ENCODE measurements at regions not wholly inside any gene's neighbourhood (a gene's known extent, or its start where the extent isn't known, plus 50 kb on each side); places are given as distances from the start of the nearest gene placed in this dataset.

- DNase-seq: no peak
Measured at GRCh38 chr16:13553453-13553985, 366.4 kb upstream of the ERCC4 start.

DNA sequence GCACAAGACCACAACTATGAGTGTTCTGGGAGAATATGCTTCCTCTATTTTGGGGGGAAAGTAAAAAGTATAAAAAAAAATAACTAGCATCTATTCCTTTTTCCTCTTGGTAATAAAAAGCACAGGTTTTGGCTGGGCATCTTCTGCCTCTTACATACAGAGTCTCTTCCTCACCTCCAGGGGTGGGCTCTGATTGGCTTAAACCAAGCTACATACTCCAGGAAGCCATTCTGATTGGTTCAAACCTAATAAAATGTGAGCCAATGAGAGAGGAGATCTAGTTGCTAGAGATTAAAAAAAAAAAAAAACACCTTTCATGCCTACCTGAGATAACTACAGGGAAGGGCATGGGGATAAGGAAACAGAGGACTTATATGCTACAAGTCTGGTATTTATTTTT lies 365.9 kb upstream of the ERCC4 start:
- no peak for DNase-seq

DNA sequence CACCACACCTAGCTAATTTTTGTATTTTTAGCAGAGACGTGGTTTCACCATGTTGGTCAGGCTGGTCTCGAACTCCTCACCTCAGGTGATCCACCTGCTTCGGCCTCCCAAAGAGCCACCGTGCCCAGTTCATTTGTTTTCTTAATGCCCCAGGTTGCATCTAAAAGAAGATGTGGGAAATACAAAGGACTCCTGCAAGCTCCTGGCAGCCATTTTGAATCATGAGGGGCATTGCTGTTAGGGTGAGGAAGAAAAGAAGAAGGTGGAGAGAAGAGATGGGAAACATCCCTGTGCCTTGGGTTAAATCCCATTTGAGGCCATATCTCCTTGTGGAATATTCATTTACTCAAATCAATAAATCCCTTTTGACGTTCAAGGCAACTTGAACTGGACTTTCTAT lies 365.3 kb upstream of the ERCC4 start:
- DNase-seq: no peak

DNA sequence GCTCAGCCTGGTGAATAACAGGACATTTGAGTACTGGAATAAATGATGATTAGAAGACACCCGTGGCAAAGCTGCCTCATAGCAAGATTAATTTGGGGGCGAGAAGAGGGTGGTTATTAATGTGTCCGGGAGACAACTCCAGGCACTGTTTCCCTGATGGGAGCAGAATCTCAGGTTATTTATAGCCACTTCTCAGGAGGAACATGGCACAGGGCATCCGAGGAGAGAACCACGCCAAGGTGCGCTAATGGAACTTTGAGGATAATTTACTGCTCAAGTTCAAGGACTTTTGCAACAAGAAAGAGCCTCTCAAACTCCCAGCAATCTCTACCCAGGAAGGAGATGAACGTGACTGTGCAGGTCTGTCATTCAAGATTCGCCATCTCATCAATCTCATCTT lies 362.5 kb upstream of the ERCC4 start:
- no peak for DNase-seq

- no peak for DNase-seq
Measured at GRCh38 chr16:13558752-13559151, 361.2 kb upstream of the ERCC4 start.

DNA sequence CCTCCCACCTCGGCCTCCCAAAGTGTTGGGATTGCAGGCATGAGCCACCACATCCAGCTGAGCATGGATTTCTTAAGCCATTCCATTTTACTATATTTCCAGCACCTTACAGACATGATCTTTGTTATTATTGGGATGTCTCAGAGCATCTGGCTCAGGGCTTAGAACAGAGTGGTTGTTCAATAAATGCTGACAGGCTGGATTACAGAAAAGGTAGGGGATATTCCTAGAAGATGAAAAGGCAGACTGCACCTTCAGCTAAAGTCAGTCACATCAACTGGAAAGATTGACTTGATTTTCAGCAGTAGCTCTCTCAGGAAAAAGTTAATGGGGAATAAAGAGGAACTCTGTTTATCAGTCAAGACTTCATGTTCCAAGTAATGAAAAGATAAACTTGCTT lies 360.3 kb upstream of the ERCC4 start:
- no peak for DNase-seq

GRCh38 chr16:13560151-13560550 lies 359.8 kb upstream of the ERCC4 start:
- DNase-seq: no peak

DNA sequence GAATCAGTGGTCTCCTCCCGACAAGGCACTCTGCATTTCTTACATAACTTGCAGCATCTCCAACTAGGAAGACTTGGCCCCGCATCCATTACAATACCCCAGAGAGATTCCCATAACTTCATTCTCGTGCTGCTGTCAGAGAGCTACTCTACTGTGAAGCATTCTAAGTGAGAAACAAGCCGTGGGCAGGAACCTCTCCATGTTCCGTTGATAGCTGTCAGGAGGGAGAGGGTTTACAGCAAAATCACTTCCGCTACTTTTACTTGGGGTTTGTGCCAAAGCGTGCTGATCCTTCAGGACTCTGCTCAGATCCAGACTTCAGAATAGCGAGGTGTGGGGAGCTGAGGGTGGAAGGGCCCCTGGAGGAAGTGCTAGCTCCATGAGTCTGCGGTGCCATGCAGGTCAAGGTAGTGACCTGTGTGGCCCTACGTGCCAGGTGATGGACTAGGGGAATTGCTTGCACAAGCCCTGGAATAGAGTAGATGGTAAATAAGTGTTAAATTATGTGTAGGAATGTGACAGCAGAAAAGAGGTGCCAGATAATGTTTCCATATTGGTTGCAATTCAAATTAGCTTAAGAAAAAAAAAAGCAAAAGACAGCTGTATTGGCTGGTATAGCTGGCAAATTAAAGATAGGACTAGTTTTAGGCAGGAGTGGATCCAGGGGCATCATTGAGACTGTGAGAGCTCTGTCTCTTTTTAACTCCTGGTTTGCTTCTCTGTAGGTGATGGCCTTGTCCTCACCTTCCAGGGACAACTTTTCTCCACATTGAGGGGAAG lies 358.5 kb upstream of the ERCC4 start:
- no peak for DNase-seq

DNA sequence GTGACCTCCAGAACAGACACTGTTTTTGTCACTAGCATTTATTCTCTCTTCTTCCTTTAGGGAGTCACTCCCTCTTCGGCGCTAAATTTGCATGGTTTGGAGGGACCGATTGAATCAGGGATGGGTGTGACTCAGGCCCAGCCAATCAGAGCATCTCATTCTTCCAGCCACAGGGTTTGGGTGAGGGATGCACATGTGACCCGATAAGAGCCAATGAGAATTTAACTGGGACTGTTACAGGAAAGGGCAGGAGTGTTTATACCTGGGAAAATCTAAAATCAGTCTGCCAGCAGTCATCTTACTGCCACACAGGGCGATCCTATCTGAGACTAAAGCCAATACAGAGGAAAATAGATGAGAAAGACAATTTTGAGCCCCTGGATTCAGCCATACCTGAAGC lies 351.2 kb upstream of the ERCC4 start:
- DNase-seq: no peak

DNA sequence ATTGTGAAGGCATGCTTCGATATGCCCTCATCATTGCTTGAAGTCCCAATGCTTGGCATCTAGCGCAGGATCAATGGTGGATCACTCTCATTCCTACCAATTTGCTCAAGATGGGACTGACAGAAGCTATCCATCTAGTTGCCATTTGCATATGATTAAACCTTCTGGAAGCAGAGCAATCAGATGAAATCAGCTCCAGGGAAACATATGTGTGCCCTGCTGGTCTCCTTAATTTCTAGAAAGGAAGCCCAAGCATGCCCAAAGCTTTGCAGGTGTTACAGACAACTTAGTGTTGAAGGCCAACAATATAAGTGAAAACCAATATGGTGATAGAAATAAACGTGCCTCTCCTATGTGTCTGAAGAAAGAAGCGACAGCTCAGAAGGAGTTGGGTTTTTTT lies 350.0 kb upstream of the ERCC4 start:
- no peak for DNase-seq

- DNase-seq: no peak
Measured at GRCh38 chr16:13571036-13571435, 348.9 kb upstream of the ERCC4 start.

- DNase-seq: no peak
Measured at GRCh38 chr16:13573903-13574302, 346.1 kb upstream of the ERCC4 start.

DNA sequence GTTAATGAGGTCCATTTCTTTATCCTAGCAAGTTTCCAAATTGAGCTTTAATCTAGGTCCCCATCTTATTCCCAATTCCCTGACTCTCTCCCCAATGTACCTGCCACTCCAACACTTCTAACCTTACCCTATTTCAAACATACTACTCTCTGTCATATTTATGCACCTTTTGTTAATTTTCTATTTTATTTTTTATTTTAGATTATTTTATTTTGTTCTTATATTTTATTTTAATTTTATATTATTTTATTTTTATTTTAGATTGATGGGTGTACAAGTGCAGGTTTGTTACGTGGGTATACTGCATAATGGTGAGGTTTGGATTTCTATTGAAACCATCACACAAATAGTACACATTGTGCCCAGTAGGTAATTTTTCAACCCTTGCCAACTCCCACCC lies 333.9 kb upstream of the ERCC4 start:
- DNase-seq: no peak

GRCh38 chr16:13587181-13587580 lies 332.8 kb upstream of the ERCC4 start:
- DNase-seq: no peak

DNA sequence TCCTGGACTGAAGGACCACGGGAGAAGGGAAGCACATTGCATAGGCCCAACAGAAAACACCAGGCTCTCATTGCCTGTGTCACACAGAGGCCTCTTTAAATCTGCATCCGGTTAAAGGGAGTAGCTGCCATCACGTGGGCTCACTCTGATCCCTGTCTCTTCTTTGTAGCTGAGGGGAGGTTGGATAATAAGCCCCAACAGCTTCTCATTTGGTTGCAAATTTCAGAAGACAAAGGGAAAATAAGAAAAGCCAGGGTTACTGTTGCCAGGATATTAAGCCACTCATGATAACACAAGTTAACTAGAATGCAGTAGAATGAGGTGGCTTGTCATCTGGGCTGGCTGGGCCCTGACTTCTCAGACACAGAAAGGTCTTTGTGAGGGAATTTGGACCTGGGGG lies 325.1 kb upstream of the ERCC4 start:
- DNase-seq: no peak

DNA sequence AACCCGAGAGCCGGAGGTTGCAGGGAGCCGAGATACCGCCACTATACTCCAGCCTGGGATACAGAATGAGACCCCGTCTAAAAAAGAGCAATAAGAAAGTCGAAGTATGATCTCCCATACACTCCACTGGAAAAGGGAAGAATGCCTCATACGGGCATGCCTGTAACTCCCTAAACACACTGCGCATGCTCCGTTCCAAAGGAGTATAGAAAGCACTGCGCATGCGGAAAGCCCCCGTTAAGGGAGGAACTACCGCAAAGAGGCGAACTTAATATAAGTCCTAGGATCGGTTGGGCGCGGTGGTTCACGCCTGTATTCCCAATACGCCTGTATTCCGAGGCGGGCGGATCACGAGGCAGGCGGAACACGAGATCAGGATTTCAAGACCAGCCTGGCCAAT lies 313.1 kb upstream of the ERCC4 start:
- no peak for DNase-seq

- no peak for DNase-seq
Measured at GRCh38 chr16:13607289-13607688, 312.7 kb upstream of the ERCC4 start.

GRCh38 chr16:13611596-13611995 lies 308.4 kb upstream of the ERCC4 start:
- DNase-seq: no peak

- no peak for DNase-seq
Measured at GRCh38 chr16:13612623-13613022, 307.3 kb upstream of the ERCC4 start.

- no peak for DNase-seq
Measured at GRCh38 chr16:13613165-13613564, 306.8 kb upstream of the ERCC4 start.

- DNase-seq: no peak
Measured at GRCh38 chr16:13621639-13622038, 298.3 kb upstream of the ERCC4 start.

- DNase-seq: no peak
Measured at GRCh38 chr16:13628156-13628555, 291.8 kb upstream of the ERCC4 start.

GRCh38 chr16:13629704-13630103 lies 290.2 kb upstream of the ERCC4 start:
- no peak for DNase-seq

GRCh38 chr16:13630374-13630773 lies 289.6 kb upstream of the ERCC4 start:
- no peak for DNase-seq

DNA sequence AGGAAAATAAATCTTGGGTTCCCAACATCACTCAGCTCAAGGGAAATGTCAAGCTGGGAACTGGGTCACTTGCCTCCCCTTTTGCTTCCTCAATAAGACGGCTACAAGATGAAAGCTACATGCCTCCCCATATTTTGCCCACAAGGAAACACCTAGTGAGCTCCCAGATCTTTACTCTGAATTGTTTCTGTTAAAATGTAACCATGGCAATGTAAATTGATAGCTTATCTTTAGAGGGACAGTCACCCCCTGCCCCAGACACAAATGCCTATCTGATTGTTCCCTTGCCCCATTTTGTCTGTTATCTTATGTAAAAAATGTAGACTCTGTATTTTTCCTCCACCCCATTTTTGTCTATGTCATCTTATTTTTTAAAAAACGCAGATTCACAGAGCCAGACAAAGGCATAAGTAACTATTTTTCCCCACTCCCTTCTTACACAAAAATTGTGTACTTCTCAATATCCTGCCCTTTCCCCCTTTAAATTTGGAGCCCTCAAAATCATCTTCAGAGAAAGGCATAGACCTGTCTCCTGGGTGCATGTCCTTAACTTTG lies 288.7 kb upstream of the ERCC4 start:
- no peak for DNase-seq

All from T-helper 2 cell (primary cell).